CD4-positive, alpha-beta T cell treated with Interleukin-15 for 4 hours (primary cell): ENCODE measurements at regions not wholly inside any gene's neighbourhood (a gene's known extent, or its start where the extent isn't known, plus 50 kb on each side); places are given as distances from the start of the nearest gene placed in this dataset.
A peak's percentile ranks its signal among the peaks of the same experiment; 100 is the strongest.
"Not testable (repeated sequence)": the region's sequence is repeated elsewhere in the genome, so short reads cannot be mapped to it uniquely, and the experiment has no call there.

Experiments
- DNase-seq: peaks from one replicate; pipeline ENCODE4 v3.0.0-alpha.2; 2020; ENCODE audit warnings: low spot score

DNA sequence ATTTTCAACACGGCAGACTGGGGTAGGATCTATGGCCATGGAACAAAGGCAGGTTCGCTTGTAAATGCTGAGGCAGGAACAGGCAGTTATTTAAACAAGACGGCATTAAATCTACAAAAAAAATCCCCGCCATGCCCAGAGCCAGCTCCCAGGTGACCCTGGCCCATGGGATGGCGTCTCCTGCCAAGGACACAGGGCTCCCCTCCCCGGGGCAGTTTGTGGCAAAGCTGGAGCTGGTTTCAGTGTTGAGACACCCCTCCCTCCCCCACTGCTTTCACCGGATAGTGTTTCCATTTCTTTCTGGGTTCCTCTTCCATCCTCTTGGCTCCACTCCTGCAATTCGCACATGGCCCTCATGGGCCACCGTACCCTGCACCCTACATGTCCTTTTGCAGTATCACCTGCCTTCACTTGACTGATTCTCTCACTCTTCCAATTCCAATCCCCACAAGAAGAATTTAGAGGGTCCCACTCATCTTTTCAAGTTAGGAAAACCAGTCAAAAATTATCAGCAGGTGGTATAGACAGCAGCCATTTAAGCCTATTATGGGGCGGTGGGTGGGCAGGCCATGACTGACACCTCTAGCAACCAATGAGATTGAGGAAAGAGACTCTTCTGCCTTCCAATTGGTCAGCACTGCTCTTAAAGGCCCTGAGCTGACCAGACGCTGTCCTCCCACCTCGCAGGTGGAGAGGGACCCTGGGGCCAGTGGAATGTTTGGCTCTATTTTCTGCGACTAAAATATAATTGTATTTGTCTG, 52.0 kb downstream of the OLIG1 start:
- no peak for DNase-seq

- DNase-seq = no peak
These were observed 52.6 kb downstream of the OLIG1 start for GRCh38 chr21:33122507-33122906.

- no peak for DNase-seq
These were observed 53.6 kb downstream of the OLIG1 start for GRCh38 chr21:33123374-33124123.

DNA sequence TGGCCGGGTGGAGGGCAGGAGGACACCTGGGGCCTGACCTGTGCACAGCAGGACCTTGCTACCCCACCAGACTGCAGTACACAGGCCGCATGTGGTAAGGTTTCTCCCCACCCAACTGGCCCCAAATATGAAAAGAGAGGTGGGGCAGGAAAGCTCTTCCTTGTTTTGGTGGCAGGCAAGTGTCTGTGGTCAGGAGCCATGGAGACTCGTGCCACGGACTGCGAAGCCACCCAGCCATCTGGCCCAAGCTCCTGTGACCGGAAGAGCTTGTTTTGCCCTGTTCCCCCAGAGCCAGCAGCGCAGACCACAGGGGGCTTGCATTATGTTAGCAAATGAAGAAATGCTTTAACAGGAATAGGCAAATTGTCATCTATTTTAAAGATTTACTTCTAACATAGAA, 54.9 kb downstream of the OLIG1 start:
- no peak for DNase-seq

DNA sequence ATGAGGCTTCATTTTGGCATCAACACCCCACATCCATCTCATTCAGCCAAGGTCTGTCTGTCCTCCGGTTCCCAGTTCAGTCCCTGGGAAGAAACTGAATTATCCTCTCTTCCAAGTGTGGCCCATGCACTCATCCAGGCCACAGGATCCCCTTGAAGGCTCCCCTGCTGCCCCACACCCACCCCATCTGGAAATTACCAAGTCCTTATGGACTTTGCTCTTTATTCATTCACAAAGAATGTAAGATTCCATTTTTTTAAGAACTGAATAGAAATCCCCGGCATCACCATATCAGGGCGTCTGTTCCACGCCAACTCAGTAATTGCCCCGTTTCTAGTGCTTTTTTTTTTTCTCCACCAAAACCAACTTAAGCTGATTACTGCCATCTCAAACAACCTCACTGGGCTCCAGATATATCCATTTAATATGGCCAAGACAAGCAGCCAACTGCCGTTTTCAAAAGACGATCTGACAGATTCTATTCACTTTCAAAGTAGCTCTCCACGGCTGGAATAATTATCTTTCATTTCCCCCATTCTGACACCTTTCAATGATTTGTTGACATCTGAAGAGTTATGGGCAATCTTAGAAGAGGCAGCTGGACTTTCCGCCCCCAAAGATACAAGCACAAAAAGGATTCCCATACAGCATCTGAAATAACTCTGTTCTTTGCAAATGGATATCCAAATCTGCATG, 55.9 kb downstream of the OLIG1 start:
- no peak for DNase-seq

GRCh38 chr21:33126569-33126968, 56.6 kb downstream of the OLIG1 start:
- no peak for DNase-seq

DNA sequence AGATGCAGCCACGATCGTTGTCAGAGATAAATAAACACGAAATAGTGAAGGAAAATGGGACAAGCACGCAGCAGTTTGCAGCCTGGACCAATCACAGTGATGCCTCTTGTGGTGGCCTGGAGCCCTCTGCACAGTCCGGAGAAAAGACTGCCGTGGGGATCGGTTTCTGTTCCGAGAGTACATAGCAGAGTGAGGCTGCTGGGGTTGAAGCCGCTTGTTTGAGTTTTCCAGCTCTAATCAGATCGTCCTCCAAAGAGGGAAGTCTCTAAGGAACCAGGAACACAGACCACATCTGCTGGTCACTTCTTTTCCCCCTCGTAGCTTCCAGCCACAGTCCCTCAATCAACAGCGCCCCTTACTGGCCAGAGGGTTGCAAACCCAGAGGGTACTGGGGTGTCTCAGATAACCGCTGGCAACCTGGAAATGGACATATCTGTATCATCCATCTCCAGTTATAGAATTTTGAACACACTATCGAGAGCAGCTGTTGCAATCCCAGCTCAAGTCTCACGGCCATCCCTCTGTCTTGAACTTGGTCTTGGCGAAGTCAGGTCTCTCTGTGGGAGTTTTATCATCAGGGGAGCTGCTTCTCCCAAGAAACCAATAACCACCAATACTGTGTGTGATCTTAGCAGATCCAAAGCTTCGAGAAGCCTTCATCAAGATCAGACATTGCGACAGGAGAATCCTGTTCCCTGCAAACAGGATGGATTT, 57.4 kb downstream of the OLIG1 start:
- peak; percentile 54 for DNase-seq

GRCh38 chr21:33127868-33128242, 57.9 kb downstream of the OLIG1 start:
- DNase-seq = no peak

- no peak for DNase-seq
These were observed 58.6 kb downstream of the OLIG1 start for GRCh38 chr21:33128538-33128937.

- DNase-seq = no peak
These were observed 62.1 kb downstream of the OLIG1 start for GRCh38 chr21:33132054-33132453.

GRCh38 chr21:33133892-33134291, 64.0 kb downstream of the OLIG1 start:
- DNase-seq = no peak

GRCh38 chr21:33135925-33136324, 66.0 kb downstream of the OLIG1 start:
- DNase-seq = no peak

GRCh38 chr21:33136847-33137502, 67.0 kb downstream of the OLIG1 start:
- DNase-seq = no peak

DNA sequence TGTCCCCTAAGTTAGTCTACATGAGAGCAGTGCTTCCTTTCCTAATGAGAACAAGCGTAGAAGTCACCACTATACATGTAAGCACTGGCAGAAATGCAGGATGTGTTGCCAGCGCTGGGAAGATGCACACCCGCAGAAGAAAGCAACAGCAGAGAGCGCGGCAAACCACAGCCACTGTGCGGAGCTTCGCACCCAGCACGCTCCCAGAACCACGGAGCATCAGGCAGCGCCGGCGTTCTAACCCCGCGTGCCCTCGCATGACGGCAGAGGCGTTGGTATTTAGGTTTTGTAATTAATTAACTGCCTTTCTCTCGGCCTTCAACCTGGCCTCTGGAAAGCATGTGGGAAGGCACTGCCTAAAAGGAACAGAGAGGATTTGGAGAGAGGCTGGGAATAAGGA, 69.1 kb downstream of the OLIG1 start:
- DNase-seq = no peak

DNA sequence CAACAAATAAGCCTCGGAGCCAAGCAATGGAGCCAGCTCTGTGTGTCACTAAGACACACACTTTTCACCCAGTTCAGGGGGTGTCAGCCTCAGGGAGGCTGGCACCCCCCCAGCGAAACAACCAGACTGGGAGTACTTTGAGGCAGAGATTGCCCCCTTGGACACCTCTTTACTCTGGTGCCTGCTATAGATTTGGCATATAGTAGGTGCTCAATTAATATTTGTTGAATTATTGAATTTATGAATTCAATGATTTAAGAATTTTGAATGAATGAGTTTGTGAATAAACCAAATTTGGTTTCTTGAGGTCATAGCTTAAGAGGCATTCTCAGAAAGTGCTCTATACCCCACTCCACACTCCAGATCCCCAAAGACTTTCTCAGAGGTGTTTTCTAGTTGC, 70.3 kb downstream of the OLIG1 start:
- no peak for DNase-seq

DNA sequence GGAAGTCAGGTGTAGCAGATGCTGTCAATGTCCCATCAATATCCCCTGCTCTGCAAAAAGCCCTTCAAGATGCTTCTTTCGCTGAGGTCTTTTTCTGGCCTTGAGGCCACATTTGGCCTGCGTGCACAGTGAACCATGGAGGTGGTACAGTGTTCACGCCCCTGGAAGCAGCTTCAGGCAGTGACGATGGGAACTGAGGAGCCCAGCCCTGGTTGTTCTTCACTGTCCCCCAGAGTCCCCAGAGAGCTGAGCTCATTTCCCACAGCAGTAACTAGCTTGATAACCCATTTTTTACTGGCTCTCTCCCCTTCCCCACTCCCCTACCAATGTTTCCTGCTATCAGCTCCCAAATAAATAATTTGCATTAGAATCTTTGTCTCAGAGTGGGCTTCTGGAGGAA, 76.5 kb downstream of the OLIG1 start:
- DNase-seq = no peak

- no peak for DNase-seq
These were observed 79.2 kb downstream of the OLIG1 start for GRCh38 chr21:33149181-33149580.

DNA sequence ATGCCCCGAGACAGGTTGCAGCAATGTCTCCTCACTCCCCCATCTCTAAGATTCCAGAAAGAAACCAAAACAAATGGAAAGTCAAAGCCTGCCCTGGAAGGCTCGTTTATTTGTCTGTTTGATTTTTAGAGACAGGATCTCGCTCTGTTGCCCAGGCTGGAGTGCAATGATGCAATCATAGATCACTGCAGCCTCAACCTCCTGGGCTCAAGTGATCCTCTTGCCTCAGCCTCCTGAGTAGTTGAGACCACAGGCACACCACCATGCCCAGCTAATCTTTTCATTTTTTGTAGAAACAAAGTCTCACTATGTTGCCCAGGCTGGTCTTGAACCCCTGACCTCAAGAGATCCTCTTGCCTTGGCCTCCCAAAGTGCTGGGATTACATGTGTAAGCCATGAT, 78.8 kb upstream of the IFNAR2 start:
- DNase-seq = not testable (repeated sequence)

DNA sequence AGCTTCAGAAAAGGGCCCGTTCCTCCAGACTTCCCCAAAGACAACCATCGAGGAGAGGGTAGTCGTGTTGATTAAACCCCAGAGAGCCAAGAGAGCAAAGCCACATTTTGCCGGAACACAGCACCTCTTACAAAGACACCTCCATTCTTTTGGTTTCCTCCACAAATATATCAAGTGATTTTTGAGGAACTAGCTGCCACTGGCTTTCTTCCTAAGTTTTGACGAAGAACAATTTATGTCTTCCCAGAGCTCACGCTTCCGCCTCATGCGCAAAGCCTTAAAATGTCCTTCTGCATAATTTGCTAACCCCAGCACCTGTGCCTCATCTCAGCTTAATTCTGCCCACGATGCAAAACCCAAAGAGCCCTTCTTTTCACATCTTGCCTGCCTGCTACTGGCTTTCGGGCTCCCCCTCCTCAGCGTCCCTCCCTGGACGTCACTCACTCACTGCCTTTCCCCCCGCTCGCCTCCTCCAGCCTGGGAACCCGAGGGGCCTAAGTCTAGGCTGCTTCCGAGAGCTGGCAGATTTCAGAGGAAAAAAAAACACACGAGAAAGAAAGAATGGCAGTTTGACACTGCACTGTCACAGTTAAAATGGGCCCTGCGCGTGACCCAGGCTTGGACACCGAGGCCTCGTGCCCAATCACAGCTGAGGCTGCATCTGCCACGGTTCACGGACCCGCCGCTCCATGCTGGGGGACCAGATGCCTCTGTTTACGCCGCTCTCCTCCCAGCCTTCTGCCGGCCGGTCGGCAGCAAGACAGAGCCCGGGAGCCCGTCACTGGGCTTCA, 77.6 kb upstream of the IFNAR2 start:
- no peak for DNase-seq

GRCh38 chr21:33152732-33153130, 77.0 kb upstream of the IFNAR2 start:
- no peak for DNase-seq

DNA sequence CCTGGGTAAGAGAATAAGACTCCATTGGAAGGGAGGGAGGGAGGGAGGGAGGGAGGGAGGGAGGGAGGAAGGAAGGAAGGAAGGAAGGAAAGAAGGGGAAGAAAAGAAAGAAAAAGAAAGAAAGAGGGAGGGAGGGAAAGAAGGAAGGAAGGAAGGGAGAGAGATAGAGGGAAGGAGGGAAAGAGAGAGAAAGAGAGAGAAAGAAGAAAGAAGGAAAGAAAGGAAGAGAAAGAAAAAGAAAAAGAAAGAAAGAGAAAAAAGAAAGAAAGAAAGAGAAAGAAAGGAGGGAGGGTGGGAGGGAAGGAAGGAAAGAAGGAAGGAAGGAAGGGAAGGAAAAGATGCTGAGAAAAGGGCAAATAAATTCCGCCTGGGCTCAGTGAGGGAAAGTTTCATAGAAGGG, 74.7 kb upstream of the IFNAR2 start:
- DNase-seq = no peak
